Pons (tissue), 1 donor: ENCODE measurements at regions not wholly inside any gene's neighbourhood (a gene's known extent, or its start where the extent isn't known, plus 50 kb on each side); places are given as distances from the start of the nearest gene placed in this dataset.

Experiments used
- DNase-seq: peaks from one replicate; pipeline ENCODE4 v3.0.0-alpha.2; 2016; ENCODE audit warnings: low spot score

GRCh38 chr5:166373817-166374216 is 1917.6 kb upstream of the WWC1 start:
- DNase-seq = no peak

GRCh38 chr5:166377756-166378155 is 1913.7 kb upstream of the WWC1 start:
- no peak for DNase-seq

GRCh38 chr5:166379517-166379916 is 1911.9 kb upstream of the WWC1 start:
- DNase-seq = no peak

- DNase-seq = no peak
Observed at GRCh38 chr5:166382031-166382430, 1909.4 kb upstream of the WWC1 start.

GRCh38 chr5:166398131-166398530 is 1893.3 kb upstream of the WWC1 start:
- DNase-seq = no peak

- no peak for DNase-seq
Observed at GRCh38 chr5:166399781-166400180, 1891.7 kb upstream of the WWC1 start.

GRCh38 chr5:166401391-166401790 is 1890.1 kb upstream of the WWC1 start:
- DNase-seq = no peak

- DNase-seq = no peak
Observed at GRCh38 chr5:166412191-166412590, 1879.3 kb upstream of the WWC1 start.

- DNase-seq = no peak
Observed at GRCh38 chr5:166427211-166427610, 1864.2 kb upstream of the WWC1 start.

- DNase-seq = no peak
Observed at GRCh38 chr5:166428264-166428803, 1863.1 kb upstream of the WWC1 start.

- no peak for DNase-seq
Observed at GRCh38 chr5:166430491-166431319, 1860.7 kb upstream of the WWC1 start.

GRCh38 chr5:166431456-166431855 is 1860.0 kb upstream of the WWC1 start:
- no peak for DNase-seq

- no peak for DNase-seq
Observed at GRCh38 chr5:166433679-166434078, 1857.8 kb upstream of the WWC1 start.

- DNase-seq = no peak
Observed at GRCh38 chr5:166436872-166437271, 1854.6 kb upstream of the WWC1 start.

GRCh38 chr5:166486348-166486747 is 1805.1 kb upstream of the WWC1 start:
- no peak for DNase-seq

GRCh38 chr5:166488560-166488959 is 1802.9 kb upstream of the WWC1 start:
- no peak for DNase-seq

GRCh38 chr5:166493040-166493439 is 1798.4 kb upstream of the WWC1 start:
- no peak for DNase-seq

GRCh38 chr5:166493612-166494011 is 1797.8 kb upstream of the WWC1 start:
- DNase-seq = no peak

- DNase-seq = no peak
Observed at GRCh38 chr5:166497496-166498104, 1793.8 kb upstream of the WWC1 start.

- no peak for DNase-seq
Observed at GRCh38 chr5:166499447-166500240, 1791.8 kb upstream of the WWC1 start.

GRCh38 chr5:166503506-166503905 is 1787.9 kb upstream of the WWC1 start:
- DNase-seq = no peak

- no peak for DNase-seq
Observed at GRCh38 chr5:166505067-166505466, 1786.4 kb upstream of the WWC1 start.

GRCh38 chr5:166505544-166505943 is 1785.9 kb upstream of the WWC1 start:
- peak; percentile 87 for DNase-seq
